Esophagus squamous epithelium (tissue), 5 donors: ENCODE measurements at regions not wholly inside any gene's neighbourhood (a gene's known extent, or its start where the extent isn't known, plus 50 kb on each side); places are given as distances from the start of the nearest gene placed in this dataset.
"Not testable (repeated sequence)": the region's sequence is repeated elsewhere in the genome, so short reads cannot be mapped to it uniquely, and the experiment has no call there.

ENCODE experiments used
- DNase-seq: peaks from one replicate; lab custom pipeline; 2025; lab: John Stamatoyannopoulos, UW
- H3K27ac ChIP-seq, 4 donors: fragments of 200-600 bp; sonication (generic); one replicate each; pipeline ENCODE4 v1.5.1; 2016 to 2019; ENCODE audit warnings: mild to moderate bottlenecking in 1 of 4
- H3K27me3 ChIP-seq, 4 donors: fragments of 200-600 bp; sonication (generic); 1 replicate in 3 of 4; 2 replicates in 1 of 4; pipeline versions ENCODE4 v1.5.1 to v1.6.0; 2017 to 2021; ENCODE audit warnings: antibody characterized with exemption in 1 of 4
- H3K36me3 ChIP-seq, 3 donors: fragments of 200-600 bp; sonication (generic); one replicate each; pipeline ENCODE4 v1.5.1; 2016 to 2019
- H3K4me1 ChIP-seq, 3 donors: fragments of 200-600 bp; sonication (generic); one replicate each; pipeline ENCODE4 v1.5.1; 2017 to 2019
- H3K4me3 ChIP-seq, 4 donors: fragments of 200-600 bp; sonication (generic); 1 replicate in 3 of 4; 2 replicates in 1 of 4; pipeline ENCODE4 v1.5.1; 2016 to 2019; ENCODE audit warnings: mild to moderate bottlenecking in 2 of 4, moderate library complexity in 1 of 4
- H3K9me3 ChIP-seq, 3 donors: fragments of 200-600 bp; sonication (generic); one replicate each; pipeline ENCODE4 v1.5.1; 2016 to 2019
- POLR2A ChIP-seq, 4 donors: fragments of 450-650 bp; IDR thresholded peaks; one replicate each; pipeline ENCODE4 v1.6.1; 2017; ENCODE audit warnings: antibody characterized with exemption in 4 of 4, mild to moderate bottlenecking in 4 of 4, moderate library complexity in 3 of 4
- WGBS, 2 donors: methylation state at CpG; one replicate each; pipeline ENCODE4 v1.1.5; 2018; 5-methylcytosine and 5-hydroxymethylcytosine counted together
- intact Hi-C: fragments of 100-400 bp; cut with DNase I; formaldehyde crosslinking; loops from one replicate; pipeline ENCODE4 v1.15.0; 2022
- TF ChIP-seq, protein P1 (sequence below), 6 experiments: fragments of 450-650 bp in 4 of 6; fragments of 200-600 bp in 2 of 6; sonication (generic) in 2 of 6; IDR thresholded peaks; one replicate each; pipeline ENCODE4 v1.5.1; 2016 to 2019; ENCODE audit warnings: antibody characterized with exemption in 6 of 6, mild to moderate bottlenecking in 4 of 6, moderate library complexity in 4 of 6
- donor health status: DM: yes; HTN: yes; CAD: no.

DNA sequence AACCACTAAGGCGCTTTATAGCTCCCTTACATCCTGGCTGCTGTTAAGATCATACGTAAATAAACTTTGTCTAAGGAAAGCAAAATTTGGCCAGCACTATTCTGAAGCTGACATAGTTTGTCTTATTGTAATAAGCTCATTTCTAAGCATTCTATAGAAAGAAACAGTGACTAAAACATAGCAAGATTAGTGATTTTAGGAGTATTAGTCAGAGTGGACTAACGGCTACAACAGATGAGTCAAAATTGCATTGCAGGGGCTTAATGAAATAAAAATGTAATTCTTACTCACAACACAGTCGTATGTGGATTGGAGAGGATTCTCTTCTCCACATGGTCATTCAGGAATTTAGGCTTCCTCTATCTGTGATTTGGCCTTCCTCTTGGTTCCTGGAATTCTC is 347.6 kb downstream of the GADD45G start:
- DNase-seq: no peak
- Histone ChIP-seq H3K4me3 (no peak overlapping the region), H3K27me3 (no peaks in the 10 kb centered on the region), H3K9me3 (no peaks in the 10 kb centered on the region), H3K27ac (no peak overlapping the region), H3K36me3 (no peaks in the 10 kb centered on the region), H3K4me1 (peaks cover 0 to 14% (median 0%) of the 10 kb centered on the region in 3 donors)
- 47 to 56% methylated on average over 4 of the region's 4 CpGs for WGBS, 2 donors
- TF ChIP-seq, protein P1, sequence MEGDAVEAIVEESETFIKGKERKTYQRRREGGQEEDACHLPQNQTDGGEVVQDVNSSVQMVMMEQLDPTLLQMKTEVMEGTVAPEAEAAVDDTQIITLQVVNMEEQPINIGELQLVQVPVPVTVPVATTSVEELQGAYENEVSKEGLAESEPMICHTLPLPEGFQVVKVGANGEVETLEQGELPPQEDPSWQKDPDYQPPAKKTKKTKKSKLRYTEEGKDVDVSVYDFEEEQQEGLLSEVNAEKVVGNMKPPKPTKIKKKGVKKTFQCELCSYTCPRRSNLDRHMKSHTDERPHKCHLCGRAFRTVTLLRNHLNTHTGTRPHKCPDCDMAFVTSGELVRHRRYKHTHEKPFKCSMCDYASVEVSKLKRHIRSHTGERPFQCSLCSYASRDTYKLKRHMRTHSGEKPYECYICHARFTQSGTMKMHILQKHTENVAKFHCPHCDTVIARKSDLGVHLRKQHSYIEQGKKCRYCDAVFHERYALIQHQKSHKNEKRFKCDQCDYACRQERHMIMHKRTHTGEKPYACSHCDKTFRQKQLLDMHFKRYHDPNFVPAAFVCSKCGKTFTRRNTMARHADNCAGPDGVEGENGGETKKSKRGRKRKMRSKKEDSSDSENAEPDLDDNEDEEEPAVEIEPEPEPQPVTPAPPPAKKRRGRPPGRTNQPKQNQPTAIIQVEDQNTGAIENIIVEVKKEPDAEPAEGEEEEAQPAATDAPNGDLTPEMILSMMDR (IDR thresholded peaks at IDR 0.05): no peak
- TF ChIP-seq POLR2A (IDR thresholded peaks at IDR 0.05): no peak
- intact Hi-C loops: no loop called here

- peaks cover 0 to 14% (median 0%) of the 10 kb centered on the region in 3 donors for H3K4me1 ChIP-seq
- DNase-seq, H3K9me3 ChIP-seq, H3K4me3 ChIP-seq, H3K27me3 ChIP-seq, H3K27ac ChIP-seq, H3K36me3 ChIP-seq, intact Hi-C loops: not testable (repeated sequence)
- 80 to 88% methylated on average over 4 of the region's 4 CpGs for WGBS, 2 donors
Observed at GRCh38 chr9:89953263-89953662, 348.5 kb downstream of the GADD45G start.

- DNase-seq: no peak
- WGBS, 2 donors: 59 to 60% methylated on average over 10 to 14 of the region's 16 CpGs
- TF ChIP-seq, protein P1 (IDR thresholded peaks at IDR 0.05): no peak
- TF ChIP-seq POLR2A (IDR thresholded peaks at IDR 0.05): no peak
- H3K36me3 ChIP-seq: no peaks in the 10 kb centered on the region
- intact Hi-C loops: no loop called here
- H3K27me3 ChIP-seq: no peaks in the 10 kb centered on the region
- no peak overlapping the region for H3K27ac ChIP-seq
- no peak overlapping the region for H3K4me3 ChIP-seq
- no peaks in the 10 kb centered on the region for H3K9me3 ChIP-seq
- H3K4me1 ChIP-seq: peaks cover 0 to 14% (median 0%) of the 10 kb centered on the region in 3 donors
Observed at GRCh38 chr9:89953824-89954615, 349.2 kb downstream of the GADD45G start.

- Histone ChIP-seq H3K4me1 (peaks cover 0 to 14% (median 0%) of the 10 kb centered on the region in 3 donors), H3K27me3 (no peaks in the 10 kb centered on the region), H3K4me3 (no peak overlapping the region), H3K27ac (no peak overlapping the region), H3K36me3 (no peaks in the 10 kb centered on the region), H3K9me3 (no peaks in the 10 kb centered on the region)
- DNase-seq: no peak
- no peak for TF ChIP-seq POLR2A (IDR thresholded peaks at IDR 0.05)
- TF ChIP-seq, protein P1 (IDR thresholded peaks at IDR 0.05): no peak
- WGBS, 2 donors: 59 to 76% methylated on average over 2 of the region's 2 CpGs
- intact Hi-C loops: no loop called here
Observed at GRCh38 chr9:89955144-89955543, 350.3 kb downstream of the GADD45G start.

- WGBS, 2 donors: 89 to 93% methylated on average over 1 of the region's 1 CpG
Observed at GRCh38 chr9:89955626-89956025, 350.8 kb downstream of the GADD45G start.

More at GRCh38 chr9:89955626-89956025, 350.8 kb downstream of the GADD45G start:
- DNase-seq: no peak
- H3K36me3 ChIP-seq: no peaks in the 10 kb centered on the region
- H3K27ac ChIP-seq: no peak overlapping the region
- H3K4me3 ChIP-seq: no peak overlapping the region
- H3K9me3 ChIP-seq: no peaks in the 10 kb centered on the region
- no peaks in the 10 kb centered on the region for H3K27me3 ChIP-seq
- intact Hi-C loops: no loop called here
- peaks cover 0 to 14% (median 0%) of the 10 kb centered on the region in 3 donors for H3K4me1 ChIP-seq
- TF ChIP-seq, protein P1 (IDR thresholded peaks at IDR 0.05): no peak
- no peak for TF ChIP-seq POLR2A (IDR thresholded peaks at IDR 0.05)
